ENCODE measurements at regions not wholly inside any gene's neighbourhood (a gene's known extent, or its start where the extent isn't known, plus 50 kb on each side); places are given as distances from the start of the nearest gene placed in this dataset.

GRCh38 chr3:75983111-75983510 lies 197.8 kb upstream of the ZNF717 start:
- no peak for TF ChIP-seq EZH2 (IDR thresholded peaks at IDR 0.05; ENCODE audit: low read depth)
- TF ChIP-seq CTCF (conservative IDR thresholded peaks at IDR 0.05): no peak
- intact Hi-C loops (cut with micrococcal nuclease; ENCODE audit: unreplicated experiment): no loop called here
- Histone ChIP-seq H3K27me3 (ENCODE audit: insufficient read depth, low read depth) (no peaks in the 10 kb centered on the region), H3K36me3 (ENCODE audit: low read depth) (no peaks in the 10 kb centered on the region), H3K9me2 (ENCODE audit: insufficient read depth) (no peaks in the 10 kb centered on the region), H3K9me3 (ENCODE audit: insufficient read depth, low read depth) (no peaks in the 10 kb centered on the region), H3K4me1 (replicated peaks; ENCODE audit: insufficient read depth) (no peaks in the 10 kb centered on the region), H3K27ac (no peak overlapping the region), H3K4me2 (no peak overlapping the region), H2AFZ (no peak overlapping the region), H4K20me1 (ENCODE audit: insufficient read depth) (no peaks in the 10 kb centered on the region), H3K4me3 (no peak overlapping the region), H3K79me2 (ENCODE audit: low read depth) (no peaks in the 10 kb centered on the region), H3F3A (ENCODE audit: insufficient read depth, low read depth) (no peaks in the 10 kb centered on the region)
- no peak for DNase-seq
- CTCF ChIA-PET: no interaction called here
- POLR2A ChIA-PET (ENCODE audit: unreplicated experiment): no interaction called here
- no TSS peak for BruUV-seq (replicated peaks)

DNA sequence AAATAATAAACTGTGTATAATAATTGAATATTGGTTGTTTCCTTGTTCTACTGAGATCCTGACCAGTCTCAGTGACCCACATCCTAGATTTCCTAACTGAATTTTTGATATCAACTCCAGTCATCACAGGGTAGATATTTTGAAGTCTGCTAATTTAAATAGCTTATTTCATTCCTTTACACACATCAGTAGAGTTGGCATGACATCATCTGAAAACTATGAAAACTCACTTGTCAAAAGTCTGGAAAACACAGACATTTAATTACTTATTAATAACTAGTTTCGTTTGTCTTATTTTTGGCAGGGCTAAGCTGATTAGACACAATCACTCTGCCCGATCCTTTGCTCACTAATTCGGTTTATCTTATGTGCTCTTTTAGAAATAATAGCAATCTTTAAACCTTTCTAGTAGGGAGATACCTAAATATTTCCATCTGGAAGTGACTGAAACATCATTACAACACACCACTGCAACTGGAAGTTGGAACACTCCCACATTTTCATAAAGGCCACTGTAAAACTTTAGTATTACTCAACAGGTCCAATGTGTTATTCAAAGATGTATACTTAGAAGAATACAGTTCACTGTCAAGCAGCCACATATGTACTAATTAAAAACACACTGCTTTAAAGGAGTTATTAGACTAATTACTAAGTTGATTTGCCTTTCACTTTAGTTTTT lies 198.4 kb upstream of the ZNF717 start:
- Histone ChIP-seq H3K9me2 (ENCODE audit: insufficient read depth) (no peaks in the 10 kb centered on the region), H3K79me2 (ENCODE audit: low read depth) (no peaks in the 10 kb centered on the region), H4K20me1 (ENCODE audit: insufficient read depth) (no peaks in the 10 kb centered on the region), H3K36me3 (ENCODE audit: low read depth) (no peaks in the 10 kb centered on the region), H3K9me3 (ENCODE audit: insufficient read depth, low read depth) (no peaks in the 10 kb centered on the region), H3K27ac (no peak overlapping the region), H3K4me1 (replicated peaks; ENCODE audit: insufficient read depth) (no peaks in the 10 kb centered on the region), H3K4me2 (no peak overlapping the region), H3K27me3 (ENCODE audit: insufficient read depth, low read depth) (no peaks in the 10 kb centered on the region), H2AFZ (no peak overlapping the region), H3F3A (ENCODE audit: insufficient read depth, low read depth) (no peaks in the 10 kb centered on the region), H3K4me3 (no peak overlapping the region)
- TF ChIP-seq CTCF (conservative IDR thresholded peaks at IDR 0.05) (no peak), EZH2 (IDR thresholded peaks at IDR 0.05; ENCODE audit: low read depth) (no peak)
- intact Hi-C loops (cut with micrococcal nuclease; ENCODE audit: unreplicated experiment): no loop called here
- POLR2A ChIA-PET (ENCODE audit: unreplicated experiment): no interaction called here
- no TSS peak for BruUV-seq (replicated peaks)
- no peak for DNase-seq
- CTCF ChIA-PET: no interaction called here

DNA sequence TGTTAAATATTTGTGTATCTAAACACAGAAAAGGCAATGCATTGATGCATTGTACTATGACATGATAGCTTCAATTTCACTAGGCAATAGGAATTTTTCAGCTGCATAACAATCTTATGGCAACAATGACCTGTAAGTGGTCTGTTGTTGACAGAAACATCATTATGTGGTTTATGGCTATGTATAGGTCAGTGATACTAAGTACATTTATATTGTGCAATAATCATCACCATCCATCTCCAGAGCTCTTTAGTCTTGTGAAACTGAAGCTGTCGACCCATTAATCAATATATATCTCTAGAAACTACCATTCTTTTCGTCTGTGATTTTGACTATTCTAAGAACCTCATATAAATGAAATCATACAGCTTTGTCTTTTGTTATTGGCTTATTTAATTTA lies 200.1 kb upstream of the ZNF717 start:
- no peaks in the 10 kb centered on the region for H3K9me2 ChIP-seq (ENCODE audit: insufficient read depth)
- no peaks in the 10 kb centered on the region for H3F3A ChIP-seq (ENCODE audit: insufficient read depth, low read depth)
- H3K4me2 ChIP-seq: no peak overlapping the region
- H3K4me1 ChIP-seq (replicated peaks; ENCODE audit: insufficient read depth): no peaks in the 10 kb centered on the region
- ChIA-PET POLR2A (ENCODE audit: unreplicated experiment) (no interaction called here), CTCF (no interaction called here)
- H3K79me2 ChIP-seq (ENCODE audit: low read depth): no peaks in the 10 kb centered on the region
- H3K27ac ChIP-seq: no peak overlapping the region
- DNase-seq: no peak
- no TSS peak for BruUV-seq (replicated peaks)
- TF ChIP-seq EZH2 (IDR thresholded peaks at IDR 0.05; ENCODE audit: low read depth) (no peak), CTCF (conservative IDR thresholded peaks at IDR 0.05) (no peak)
- no peak overlapping the region for H2AFZ ChIP-seq
- no peak overlapping the region for H3K4me3 ChIP-seq
- H4K20me1 ChIP-seq (ENCODE audit: insufficient read depth): no peaks in the 10 kb centered on the region
- no peaks in the 10 kb centered on the region for H3K9me3 ChIP-seq (ENCODE audit: insufficient read depth, low read depth)
- no peaks in the 10 kb centered on the region for H3K27me3 ChIP-seq (ENCODE audit: insufficient read depth, low read depth)
- intact Hi-C loops (cut with micrococcal nuclease; ENCODE audit: unreplicated experiment): no loop called here
- no peaks in the 10 kb centered on the region for H3K36me3 ChIP-seq (ENCODE audit: low read depth)

Measured in PC-9 (cell line).